ENCODE measurements at regions not wholly inside any gene's neighbourhood (a gene's known extent, or its start where the extent isn't known, plus 50 kb on each side); places are given as distances from the start of the nearest gene placed in this dataset.

DNA sequence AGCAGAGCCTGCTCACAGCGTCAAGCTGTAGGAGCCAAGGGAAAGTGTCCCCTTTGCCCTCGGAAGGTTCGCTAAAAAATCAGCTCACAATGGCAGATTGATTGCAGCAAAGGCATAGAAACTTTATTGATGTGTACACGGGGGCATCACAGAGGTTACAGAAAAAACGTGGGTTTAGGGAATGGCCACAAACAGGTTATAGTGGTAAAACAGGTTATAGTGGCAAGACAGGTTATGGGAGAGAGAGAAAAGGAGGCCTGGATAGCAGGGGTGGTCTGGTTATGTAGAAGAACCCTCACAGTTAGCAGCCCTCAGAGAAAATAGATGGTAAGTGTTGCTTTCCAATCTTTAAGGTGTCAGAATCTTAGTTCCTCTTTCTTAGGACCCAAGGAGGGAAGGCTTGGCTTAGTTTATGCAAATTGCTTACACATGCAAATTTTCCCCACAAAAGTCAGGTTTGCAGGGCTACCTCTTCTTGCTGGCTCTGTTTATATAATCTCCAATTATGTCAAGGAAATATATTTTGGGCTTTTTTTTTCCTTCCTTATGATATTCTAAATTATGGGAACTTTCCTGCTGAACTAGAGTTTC lies 113.7 kb downstream of the BMP15 start:
- no peaks in the 10 kb centered on the region for H3K27me3 ChIP-seq (replicated peaks; ENCODE audit: insufficient read depth)
- TF ChIP-seq POLR2AphosphoS5 (IDR thresholded peaks at IDR 0.05), result no peak
- H3K4me3 ChIP-seq, result no peak overlapping the region
- no peaks in the 10 kb centered on the region for H3K9me3 ChIP-seq
- H3K27ac ChIP-seq, result no peak overlapping the region
- H3K36me3 ChIP-seq, result no peaks in the 10 kb centered on the region
- WGBS, result 30% methylated on average over 5 of the region's 5 CpGs
- intact Hi-C loops (cut with DNase I), result no loop called here
- no peaks in the 10 kb centered on the region for H3K4me1 ChIP-seq (replicated peaks)
- no peak for DNase-seq (ENCODE audit: low spot score)

DNA sequence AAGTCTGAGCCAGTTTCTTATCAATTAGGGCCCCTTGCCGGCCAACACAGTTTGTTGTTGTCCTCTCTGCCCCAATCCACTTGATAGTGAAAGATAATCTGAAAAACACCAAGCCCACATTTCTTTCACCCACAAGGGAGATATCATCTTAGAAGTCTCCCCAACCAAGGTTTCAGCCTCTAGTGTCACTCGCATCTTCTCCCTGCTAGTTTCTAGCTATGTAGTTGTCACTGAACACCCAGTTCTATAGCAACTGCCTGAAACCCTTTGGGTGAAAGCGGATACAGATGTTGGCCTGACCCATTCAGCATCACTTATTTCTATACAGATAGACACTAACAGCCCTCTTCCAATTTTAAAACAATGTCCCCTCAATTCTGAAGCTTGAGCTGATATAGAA lies 116.3 kb downstream of the BMP15 start:
- Histone ChIP-seq H3K4me1 (replicated peaks) (no peaks in the 10 kb centered on the region), H3K9me3 (no peaks in the 10 kb centered on the region), H3K27ac (no peak overlapping the region), H3K27me3 (replicated peaks; ENCODE audit: insufficient read depth) (no peaks in the 10 kb centered on the region), H3K4me3 (no peak overlapping the region), H3K36me3 (no peaks in the 10 kb centered on the region)
- intact Hi-C loops (cut with DNase I), result no loop called here
- no peak for TF ChIP-seq POLR2A (IDR thresholded peaks at IDR 0.05)
- no peak for TF ChIP-seq POLR2AphosphoS5 (IDR thresholded peaks at IDR 0.05)
- TF ChIP-seq, protein P1, sequence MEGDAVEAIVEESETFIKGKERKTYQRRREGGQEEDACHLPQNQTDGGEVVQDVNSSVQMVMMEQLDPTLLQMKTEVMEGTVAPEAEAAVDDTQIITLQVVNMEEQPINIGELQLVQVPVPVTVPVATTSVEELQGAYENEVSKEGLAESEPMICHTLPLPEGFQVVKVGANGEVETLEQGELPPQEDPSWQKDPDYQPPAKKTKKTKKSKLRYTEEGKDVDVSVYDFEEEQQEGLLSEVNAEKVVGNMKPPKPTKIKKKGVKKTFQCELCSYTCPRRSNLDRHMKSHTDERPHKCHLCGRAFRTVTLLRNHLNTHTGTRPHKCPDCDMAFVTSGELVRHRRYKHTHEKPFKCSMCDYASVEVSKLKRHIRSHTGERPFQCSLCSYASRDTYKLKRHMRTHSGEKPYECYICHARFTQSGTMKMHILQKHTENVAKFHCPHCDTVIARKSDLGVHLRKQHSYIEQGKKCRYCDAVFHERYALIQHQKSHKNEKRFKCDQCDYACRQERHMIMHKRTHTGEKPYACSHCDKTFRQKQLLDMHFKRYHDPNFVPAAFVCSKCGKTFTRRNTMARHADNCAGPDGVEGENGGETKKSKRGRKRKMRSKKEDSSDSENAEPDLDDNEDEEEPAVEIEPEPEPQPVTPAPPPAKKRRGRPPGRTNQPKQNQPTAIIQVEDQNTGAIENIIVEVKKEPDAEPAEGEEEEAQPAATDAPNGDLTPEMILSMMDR (IDR thresholded peaks at IDR 0.05), result no peak
- WGBS, result 78% methylated on average over 3 of the region's 3 CpGs
- no peak for DNase-seq (ENCODE audit: low spot score)

DNA sequence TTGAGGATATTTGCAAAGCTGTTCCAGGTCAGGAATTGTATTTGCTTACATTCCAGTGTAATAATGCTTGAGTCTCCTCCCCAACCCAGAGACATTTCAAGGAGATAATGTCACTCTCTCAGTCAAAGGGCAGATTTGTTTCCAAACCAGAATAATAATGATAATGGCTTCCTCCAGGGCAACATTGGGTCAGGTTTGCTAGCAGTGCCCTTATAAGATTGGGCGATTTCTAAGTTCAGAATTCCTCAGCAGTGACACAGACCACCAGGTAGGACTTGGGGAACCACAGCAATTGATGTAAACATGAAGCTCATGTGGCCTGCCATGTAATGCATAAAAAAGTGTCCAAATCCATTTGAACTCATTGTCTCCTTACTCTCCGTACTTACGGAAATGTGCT lies 125.2 kb downstream of the BMP15 start:
- Histone ChIP-seq H3K9me3 (no peaks in the 10 kb centered on the region), H3K4me1 (replicated peaks) (no peaks in the 10 kb centered on the region), H3K27ac (no peak overlapping the region), H3K27me3 (replicated peaks; ENCODE audit: insufficient read depth) (no peaks in the 10 kb centered on the region), H3K4me3 (no peak overlapping the region), H3K36me3 (no peaks in the 10 kb centered on the region)
- no peak for DNase-seq (ENCODE audit: low spot score)
- WGBS, result 82% methylated on average over 3 of the region's 3 CpGs
- intact Hi-C loops (cut with DNase I), result no loop called here
- TF ChIP-seq POLR2AphosphoS5 (IDR thresholded peaks at IDR 0.05), result no peak
- TF ChIP-seq, protein P1 (IDR thresholded peaks at IDR 0.05), result no peak
- no peak for TF ChIP-seq POLR2A (IDR thresholded peaks at IDR 0.05)

DNA sequence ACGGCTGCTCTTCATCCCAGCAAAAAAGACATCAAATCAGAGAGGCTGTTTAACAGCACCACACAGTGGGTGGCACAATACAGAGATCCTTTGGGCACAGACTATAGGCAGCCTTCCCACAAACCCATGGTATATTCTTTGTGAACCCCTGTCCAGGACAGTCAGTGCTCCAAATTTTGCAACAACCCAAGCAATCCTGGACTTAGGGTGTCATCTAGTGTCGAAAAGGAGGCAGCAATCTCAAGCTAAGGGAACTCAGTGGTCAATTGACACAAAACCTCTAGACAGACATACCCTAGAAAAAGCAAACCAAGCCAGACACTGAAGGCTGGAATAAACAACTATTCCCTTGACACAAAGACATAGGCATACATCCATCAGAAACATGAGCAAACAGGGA lies 137.4 kb downstream of the BMP15 start:
- no peak overlapping the region for H3K4me3 ChIP-seq
- H3K4me1 ChIP-seq (replicated peaks), result no peaks in the 10 kb centered on the region
- intact Hi-C loops (cut with DNase I), result no loop called here
- 67% methylated on average over 2 of the region's 2 CpGs for whole genome bisulfite sequencing
- no peak overlapping the region for H3K27ac ChIP-seq
- no peak for DNase-seq (ENCODE audit: low spot score)
- TF ChIP-seq, protein P1 (IDR thresholded peaks at IDR 0.05), result no peak
- no peak for TF ChIP-seq POLR2A (IDR thresholded peaks at IDR 0.05)
- TF ChIP-seq POLR2AphosphoS5 (IDR thresholded peaks at IDR 0.05), result no peak
- H3K36me3 ChIP-seq, result no peaks in the 10 kb centered on the region
- H3K9me3 ChIP-seq, result no peaks in the 10 kb centered on the region
- no peaks in the 10 kb centered on the region for H3K27me3 ChIP-seq (replicated peaks; ENCODE audit: insufficient read depth)

DNA sequence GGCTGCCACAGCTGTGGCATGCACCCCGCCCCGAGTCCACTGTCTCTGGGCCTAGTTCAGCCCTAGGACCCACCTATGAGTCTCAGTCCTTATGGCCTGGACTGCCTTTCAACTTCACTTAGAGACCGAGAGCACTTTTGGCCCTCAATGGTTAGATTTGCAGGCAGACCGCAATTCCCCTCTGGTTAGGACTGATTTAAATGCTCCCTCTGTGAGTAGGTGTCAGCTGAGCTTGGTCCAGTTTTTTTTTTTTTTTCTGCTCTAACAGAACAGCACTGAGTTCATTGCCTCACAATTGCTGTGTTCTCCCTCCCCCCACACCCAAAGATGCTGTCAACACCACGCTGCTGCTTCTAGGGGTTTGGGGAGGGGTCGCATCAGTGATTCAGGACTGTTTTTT lies 143.2 kb downstream of the BMP15 start:
- TF ChIP-seq, protein P1 (IDR thresholded peaks at IDR 0.05), result no peak
- no peak for TF ChIP-seq POLR2A (IDR thresholded peaks at IDR 0.05)
- intact Hi-C loops (cut with DNase I), result no loop called here
- Histone ChIP-seq H3K27ac (no peak overlapping the region), H3K4me1 (replicated peaks) (no peaks in the 10 kb centered on the region), H3K36me3 (no peaks in the 10 kb centered on the region), H3K4me3 (no peak overlapping the region), H3K9me3 (no peaks in the 10 kb centered on the region), H3K27me3 (replicated peaks; ENCODE audit: insufficient read depth) (no peaks in the 10 kb centered on the region)
- no peak for DNase-seq (ENCODE audit: low spot score)
- WGBS, result 85% methylated on average over 6 of the region's 6 CpGs
